Thyroid gland (tissue), 4 donors: ENCODE measurements at regions not wholly inside any gene's neighbourhood (a gene's known extent, or its start where the extent isn't known, plus 50 kb on each side); places are given as distances from the start of the nearest gene placed in this dataset.

Experiments
- CTCF ChIP-seq, 6 experiments: fragments of 200-600 bp in 3 of 6; fragments of 450-650 bp in 3 of 6; sonication (generic) in 3 of 6; IDR thresholded peaks; one replicate each; pipeline ENCODE4 v1.5.1; 2016 to 2019; ENCODE audit warnings: antibody characterized with exemption in 6 of 6, mild to moderate bottlenecking in 2 of 6, inconsistent platforms in 1 of 6, moderate library complexity in 1 of 6
- POLR2A ChIP-seq, 2 donors: fragments of 450-650 bp; IDR thresholded peaks; one replicate each; pipeline ENCODE4 v1.6.1; 2017; ENCODE audit warnings: antibody characterized with exemption in 2 of 2, mild to moderate bottlenecking in 2 of 2, moderate library complexity in 1 of 2

GRCh38 chr9:108234811-108235210 is 621.0 kb downstream of the ACTL7B start:
- TF ChIP-seq CTCF (IDR thresholded peaks at IDR 0.05) = no peak
- no peak for TF ChIP-seq POLR2A (IDR thresholded peaks at IDR 0.05)
